AG04449 (cell line): ENCODE measurements at regions not wholly inside any gene's neighbourhood (a gene's known extent, or its start where the extent isn't known, plus 50 kb on each side); places are given as distances from the start of the nearest gene placed in this dataset.

ENCODE experiments used
- CTCF ChIA-PET: fragments of 350-600 bp; formaldehyde crosslinking; extraction: SDS; loops from one replicate; lab custom pipeline; 2021; ENCODE audit warnings: antibody characterized with exemption; lab: Yijun Ruan, JAX
- POLR2A ChIA-PET: fragments of 400-600, 350-600 bp; formaldehyde crosslinking; extraction: SDS; loops from one replicate; lab custom pipeline; 2020; ENCODE audit warnings: antibody characterized with exemption, inconsistent platforms; lab: Yijun Ruan, JAX
- DNase-seq: peaks from one replicate; pipeline ENCODE4 v3.0.0-alpha.2; 2010; ENCODE audit warnings: low read depth, low spot score
- H3K4me3 ChIP-seq: 2 replicates; pipeline ENCODE4 v1.5.1; 2011; ENCODE audit warnings: low read depth, mild to moderate bottlenecking, control low read depth, low read length
- TF ChIP-seq, protein P1 (sequence below): IDR thresholded peaks from one replicate; pipeline ENCODE4 v1.5.1; 2011; ENCODE audit warnings: mild to moderate bottlenecking, moderate library complexity, low read length, control low read depth, inconsistent platforms; ENCODE audit not compliant: insufficient read depth; ENCODE audit errors: missing control alignments

DNA sequence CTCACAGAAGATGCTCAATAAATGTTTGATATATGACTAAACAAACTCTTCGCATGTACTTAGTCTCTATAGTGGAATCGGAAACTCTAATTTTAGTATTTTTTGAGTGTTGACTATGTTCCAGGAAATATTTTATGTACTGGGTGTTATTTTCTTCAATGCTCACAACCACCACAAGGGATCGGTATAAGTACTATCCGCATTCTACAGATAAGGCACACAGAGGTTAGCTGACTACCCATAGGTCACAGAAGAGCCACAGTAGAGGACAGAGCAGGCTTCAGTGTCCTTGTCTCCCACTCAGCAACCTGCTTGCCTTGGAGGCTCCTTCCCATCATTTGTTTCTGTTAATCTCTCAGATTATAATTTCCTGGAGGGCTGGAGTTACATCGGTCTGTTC lies 451.3 kb downstream of the OMA1 start:
- DNase-seq, result no peak
- ChIA-PET POLR2A (no interaction called here), CTCF (no interaction called here)
- TF ChIP-seq, protein P1, sequence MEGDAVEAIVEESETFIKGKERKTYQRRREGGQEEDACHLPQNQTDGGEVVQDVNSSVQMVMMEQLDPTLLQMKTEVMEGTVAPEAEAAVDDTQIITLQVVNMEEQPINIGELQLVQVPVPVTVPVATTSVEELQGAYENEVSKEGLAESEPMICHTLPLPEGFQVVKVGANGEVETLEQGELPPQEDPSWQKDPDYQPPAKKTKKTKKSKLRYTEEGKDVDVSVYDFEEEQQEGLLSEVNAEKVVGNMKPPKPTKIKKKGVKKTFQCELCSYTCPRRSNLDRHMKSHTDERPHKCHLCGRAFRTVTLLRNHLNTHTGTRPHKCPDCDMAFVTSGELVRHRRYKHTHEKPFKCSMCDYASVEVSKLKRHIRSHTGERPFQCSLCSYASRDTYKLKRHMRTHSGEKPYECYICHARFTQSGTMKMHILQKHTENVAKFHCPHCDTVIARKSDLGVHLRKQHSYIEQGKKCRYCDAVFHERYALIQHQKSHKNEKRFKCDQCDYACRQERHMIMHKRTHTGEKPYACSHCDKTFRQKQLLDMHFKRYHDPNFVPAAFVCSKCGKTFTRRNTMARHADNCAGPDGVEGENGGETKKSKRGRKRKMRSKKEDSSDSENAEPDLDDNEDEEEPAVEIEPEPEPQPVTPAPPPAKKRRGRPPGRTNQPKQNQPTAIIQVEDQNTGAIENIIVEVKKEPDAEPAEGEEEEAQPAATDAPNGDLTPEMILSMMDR, result no peak
- H3K4me3 ChIP-seq, result no peak overlapping the region

DNA sequence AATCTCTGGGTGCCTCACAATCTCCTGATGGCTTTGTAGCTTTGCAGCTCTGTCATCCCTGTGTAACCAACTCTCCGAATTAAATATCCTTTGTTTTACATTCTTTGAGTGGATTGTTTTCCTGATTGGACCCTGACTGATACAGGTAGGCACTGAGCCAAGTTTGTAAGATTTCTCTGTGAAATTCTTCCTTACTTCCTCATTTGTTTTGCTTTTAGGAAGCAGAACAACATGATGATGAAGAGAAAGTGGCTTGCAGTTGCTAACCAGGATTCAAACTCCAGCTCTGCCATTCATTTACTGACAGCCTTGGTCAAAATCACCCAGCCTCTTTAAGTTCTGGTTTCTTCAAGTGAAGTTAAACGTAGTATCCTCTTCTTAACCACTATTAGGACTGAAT lies 452.3 kb downstream of the OMA1 start:
- CTCF ChIA-PET, result no interaction called here
- POLR2A ChIA-PET, result no interaction called here
- TF ChIP-seq, protein P1, result no peak
- DNase-seq, result no peak
- H3K4me3 ChIP-seq, result no peak overlapping the region

DNA sequence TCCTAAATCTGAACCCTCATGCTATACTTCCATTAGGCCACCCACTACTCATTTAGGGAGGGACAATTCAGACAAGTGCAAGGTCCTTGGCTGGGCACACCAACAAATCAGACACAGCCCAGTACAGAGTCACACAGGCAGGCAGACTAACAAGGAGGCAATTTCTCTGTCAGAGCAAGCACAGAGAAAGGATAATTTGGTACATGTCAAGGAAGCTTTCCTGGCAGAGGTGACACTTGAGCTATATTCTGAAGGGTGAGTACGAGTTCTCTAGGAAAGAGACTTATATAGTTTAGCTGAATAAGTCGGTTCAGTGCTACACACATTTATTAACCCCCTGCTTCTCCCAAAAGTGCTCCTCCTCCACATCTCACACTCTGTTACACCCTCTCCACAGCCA lies 455.9 kb downstream of the OMA1 start:
- DNase-seq, result no peak
- no peak overlapping the region for H3K4me3 ChIP-seq
- TF ChIP-seq, protein P1, result no peak
- ChIA-PET CTCF (no interaction called here), POLR2A (no interaction called here)

DNA sequence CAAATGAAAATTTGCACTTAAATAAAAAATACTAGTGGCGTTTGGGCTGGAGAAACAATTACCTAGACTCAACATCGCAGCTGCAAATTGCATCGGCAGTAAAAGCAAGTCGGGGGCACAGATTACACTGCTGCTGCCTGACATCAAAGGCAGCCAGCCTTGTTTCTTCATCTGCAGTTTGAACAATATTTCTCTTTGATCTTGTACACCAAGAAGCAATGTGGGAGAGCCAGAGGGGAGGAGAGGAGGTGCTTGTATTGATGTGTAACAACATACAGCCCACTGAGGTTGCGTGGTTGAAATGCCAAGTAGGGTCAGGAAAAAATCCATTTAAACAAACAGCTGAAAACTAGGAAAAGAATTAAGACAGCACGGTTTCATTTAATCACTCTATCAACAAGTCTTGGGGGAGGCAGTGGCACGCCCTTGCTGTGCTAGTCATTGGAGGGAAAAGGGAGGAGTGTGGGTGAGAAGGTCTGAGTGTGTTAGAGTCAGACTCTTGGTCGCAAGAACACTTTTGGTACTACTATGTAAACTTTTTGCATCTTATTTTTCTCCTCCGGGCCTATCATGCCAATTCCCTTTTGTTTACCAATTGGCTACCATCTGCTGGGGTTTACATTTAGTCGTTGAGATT lies 456.5 kb downstream of the OMA1 start:
- CTCF ChIA-PET, result no interaction called here
- TF ChIP-seq, protein P1, result no peak
- H3K4me3 ChIP-seq, result no peak overlapping the region
- DNase-seq, result no peak
- POLR2A ChIA-PET, result no interaction called here

DNA sequence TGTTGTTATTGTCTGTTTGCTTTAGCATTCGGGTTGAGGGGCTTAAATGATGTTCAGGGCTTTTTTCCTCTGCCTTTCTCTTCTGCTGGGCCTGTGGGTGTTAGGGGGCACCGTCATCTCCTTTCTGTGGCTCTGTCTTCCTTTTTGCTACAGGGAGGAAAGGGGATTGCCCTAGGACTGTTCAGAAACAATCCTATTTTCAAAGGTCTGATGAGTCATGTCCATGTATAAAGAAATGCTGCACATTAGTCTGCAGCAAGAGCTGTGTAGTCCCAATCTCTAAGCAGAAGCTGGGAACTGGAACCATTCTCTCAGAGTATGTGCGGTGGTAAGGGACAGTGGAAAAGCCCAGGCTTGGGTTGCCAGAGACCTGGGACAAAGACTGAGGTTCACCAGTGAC lies 462.3 kb downstream of the OMA1 start:
- DNase-seq, result no peak
- TF ChIP-seq, protein P1, result no peak
- no peak overlapping the region for H3K4me3 ChIP-seq
- CTCF ChIA-PET, result no interaction called here
- POLR2A ChIA-PET, result no interaction called here

DNA sequence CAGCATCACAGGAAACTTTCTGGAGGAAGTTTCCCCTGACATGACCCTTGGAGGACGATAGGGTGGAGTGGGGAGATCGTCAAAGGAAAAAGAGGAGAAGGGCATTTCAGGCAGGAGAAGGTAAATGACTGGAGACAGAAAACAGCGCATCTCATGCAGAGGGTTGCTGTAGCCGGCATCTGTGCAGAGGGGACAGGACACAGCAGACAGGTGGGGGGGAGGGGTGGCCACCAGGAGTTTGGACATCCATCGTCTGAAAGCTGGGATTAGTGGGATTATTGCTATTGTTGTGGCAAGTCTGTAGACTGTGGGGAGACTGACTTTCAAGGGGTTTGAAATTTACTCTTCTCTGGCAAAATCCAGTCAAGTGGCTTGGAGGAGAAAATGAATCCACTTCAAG lies 463.9 kb downstream of the OMA1 start:
- H3K4me3 ChIP-seq, result no peak overlapping the region
- CTCF ChIA-PET, result no interaction called here
- TF ChIP-seq, protein P1, result no peak
- DNase-seq, result no peak
- POLR2A ChIA-PET, result no interaction called here
